Left colon (tissue), 2 donors: ENCODE measurements at regions not wholly inside any gene's neighbourhood (a gene's known extent, or its start where the extent isn't known, plus 50 kb on each side); places are given as distances from the start of the nearest gene placed in this dataset.

Experiments
- ATAC-seq: fragments of 200-7000 bp; cut with Tn5 transposase; one replicate; pipeline ENCODE4 v1.9.1; 2020; ENCODE audit warnings: mild to moderate bottlenecking, moderate library complexity
- DNase-seq, 2 donors: peaks; one replicate each; pipeline ENCODE4 v3.0.0-alpha.2; 2020
- intact Hi-C, 2 donors: fragments of 100-400 bp; cut with DNase I in 1 of 2; cut with micrococcal nuclease in 1 of 2; formaldehyde crosslinking; loops; one replicate each; pipeline versions ENCODE4 v1.11.2 to v1.14.0; 2022; cut with DNase I, micrococcal nuclease
- donor health status: DM: no; HTN: no; CAD: no.
- donor health status: DM: yes; HTN: yes; CAD: no.

DNA sequence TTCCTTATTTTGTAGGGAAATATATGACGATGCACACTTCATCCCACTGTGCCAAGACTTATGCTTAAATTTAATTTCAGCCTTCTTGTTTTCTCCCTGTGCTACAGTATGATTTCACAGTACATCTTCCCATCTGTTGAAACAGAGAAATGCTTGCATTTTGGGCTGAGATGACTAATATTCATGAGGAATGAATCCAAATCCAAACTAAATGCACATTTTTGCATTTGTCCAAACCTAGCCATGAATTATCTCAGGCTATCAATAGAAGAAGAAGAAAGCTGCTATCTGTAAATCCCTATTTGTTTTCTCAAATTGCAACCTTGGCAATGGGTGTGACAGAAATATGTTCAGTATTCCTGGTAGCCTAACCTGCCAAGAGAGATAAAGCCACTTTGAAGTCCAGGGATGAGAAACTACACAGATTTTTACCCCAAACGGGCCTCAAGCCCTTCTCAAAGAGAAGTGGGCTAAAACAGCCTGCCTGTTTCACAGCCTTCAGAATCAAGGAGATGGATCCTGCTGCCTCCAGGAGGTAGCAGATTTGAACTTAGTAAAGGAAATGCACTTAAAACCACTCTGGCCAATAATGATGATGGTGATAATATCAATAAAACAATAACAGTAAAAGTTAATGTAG, 306.9 kb upstream of the NT5C1B start:
- intact Hi-C loops: no loop called here
- ATAC-seq: no peak
- DNase-seq: no peak

DNA sequence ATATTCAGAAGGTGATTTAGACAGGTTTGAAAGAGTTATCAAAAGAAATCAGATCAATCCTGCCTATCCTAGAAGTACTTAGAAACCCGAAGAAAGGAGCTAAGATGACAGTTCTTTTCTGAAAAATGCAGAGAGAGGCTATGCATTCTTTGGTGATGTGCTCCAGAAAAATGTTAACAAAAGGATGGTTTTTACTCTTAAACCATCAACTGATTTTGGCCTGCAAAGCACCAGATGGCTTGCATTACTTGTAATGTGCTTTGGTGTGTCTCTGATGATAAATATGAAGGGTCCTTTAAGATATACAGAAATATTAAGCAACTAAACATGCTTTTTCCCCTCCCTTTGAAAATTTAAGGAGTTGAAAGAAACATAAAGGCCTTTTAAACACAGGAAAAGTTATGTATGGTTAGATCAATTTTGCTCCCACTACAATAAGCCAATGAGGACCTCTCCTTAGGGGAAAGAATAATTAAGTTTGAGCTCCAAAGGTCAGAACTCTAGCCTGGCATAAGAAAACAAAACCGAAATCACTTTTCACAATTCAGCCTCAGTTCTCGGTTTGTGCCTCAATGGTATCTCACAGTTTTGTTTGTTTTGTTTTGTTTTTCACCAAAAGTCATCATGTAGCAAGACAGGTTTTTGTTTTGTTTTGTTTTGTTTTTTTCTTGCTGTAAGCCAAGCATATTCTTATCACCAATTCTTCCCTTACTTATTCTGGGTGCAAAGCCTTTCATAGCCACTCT, 302.4 kb upstream of the NT5C1B start:
- intact Hi-C loops: no loop called here
- DNase-seq (no peak), ATAC-seq (no peak)

DNA sequence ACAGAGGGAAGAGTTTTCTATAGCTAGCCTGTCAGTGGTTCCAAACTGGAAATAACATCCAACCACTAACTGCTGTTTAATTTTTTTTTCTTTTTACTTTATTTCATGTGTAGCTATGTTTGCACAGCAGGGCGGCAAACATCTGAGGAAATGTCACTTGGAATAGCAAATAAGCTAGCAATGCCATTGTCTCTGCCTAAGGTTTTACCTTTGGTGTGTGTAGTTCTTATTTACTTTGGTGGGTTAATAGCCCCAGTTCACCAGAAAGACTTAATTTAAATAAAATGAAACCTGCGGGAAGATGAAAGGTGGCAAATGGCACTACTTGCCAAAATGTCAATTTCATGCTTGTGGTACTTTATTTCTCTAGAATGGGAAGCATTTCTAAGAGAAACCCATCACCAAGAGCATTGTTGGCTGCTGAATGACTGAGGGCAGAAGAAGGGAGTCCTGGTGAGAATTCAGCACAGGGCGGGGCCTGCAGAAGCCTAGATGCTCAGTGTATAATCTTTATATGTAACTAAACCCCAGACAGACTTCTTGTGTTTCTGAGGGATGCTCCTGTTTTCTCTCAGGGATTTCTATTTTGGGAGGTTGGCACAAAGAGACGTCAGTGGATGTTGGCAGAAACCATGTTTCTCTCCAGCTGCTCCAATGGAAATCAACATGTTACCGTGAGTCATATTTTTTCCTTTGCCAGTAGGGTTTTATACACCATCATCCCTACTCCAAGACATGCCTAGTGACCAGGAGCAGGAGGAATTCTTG, 300.4 kb upstream of the NT5C1B start:
- peak; percentile 34 for ATAC-seq

DNA sequence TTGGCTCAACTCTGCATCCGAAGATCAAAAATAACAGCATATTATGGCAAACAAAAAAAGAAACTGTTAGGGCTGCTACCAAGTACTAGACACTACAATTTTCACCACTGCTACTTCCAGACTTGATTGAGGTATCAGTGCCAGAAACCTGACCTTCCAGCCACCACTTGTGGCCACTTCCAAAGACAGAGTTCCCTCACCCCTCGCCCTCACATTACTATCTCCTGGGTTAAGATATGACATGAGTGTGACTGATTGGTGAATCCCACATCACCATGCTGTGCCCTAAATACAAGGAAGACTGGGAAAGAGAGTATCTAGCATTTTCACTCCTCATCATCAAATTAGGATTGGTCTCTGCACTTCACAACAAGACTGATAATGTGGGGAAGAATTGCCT, 296.1 kb upstream of the NT5C1B start:
- intact Hi-C loops: no loop called here
- ATAC-seq (no peak), DNase-seq (no peak)

More for the DNA sequence above, 300.4 kb upstream of the NT5C1B start:
- intact Hi-C loops: no loop called here
- no peak for DNase-seq

DNA sequence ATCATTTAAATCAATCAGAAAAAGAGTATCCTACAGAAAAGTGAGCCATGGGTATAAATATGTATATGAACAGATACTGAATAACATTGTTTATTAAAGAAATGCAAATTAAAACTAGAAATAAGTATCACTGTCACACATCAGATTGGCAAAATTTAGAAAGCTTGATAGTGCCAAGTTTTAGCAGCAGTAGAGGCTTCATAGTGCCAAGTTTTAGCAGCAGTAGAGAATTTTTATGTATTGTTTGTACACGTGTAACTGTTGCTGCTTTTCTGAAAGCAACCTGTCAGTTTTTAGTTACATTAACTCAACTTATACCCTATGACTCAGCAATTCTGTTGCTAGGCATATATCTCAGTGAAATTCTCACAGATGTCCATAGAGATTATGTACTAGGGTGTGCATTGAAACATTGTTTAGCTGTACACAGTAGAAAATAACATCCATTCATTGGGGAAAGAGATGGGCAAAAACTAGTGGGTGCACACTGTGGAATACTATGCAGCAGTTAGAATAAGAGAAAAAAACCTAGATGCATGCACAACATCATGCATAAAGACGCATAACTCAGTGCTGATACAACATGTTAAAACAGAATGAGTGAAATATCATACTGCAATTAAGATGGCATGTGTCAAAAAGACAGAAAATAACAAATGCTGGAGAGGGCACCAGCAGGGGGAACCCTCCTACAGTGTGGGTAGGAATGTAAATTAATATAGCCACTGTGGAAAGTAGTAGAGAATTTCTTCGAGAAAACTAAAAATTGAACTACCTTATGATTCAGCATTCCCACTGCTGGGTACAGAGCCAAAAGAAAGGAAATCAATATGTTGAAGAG, 294.5 kb upstream of the NT5C1B start:
- intact Hi-C loops: no loop called here
- ATAC-seq (no peak), DNase-seq (peak in 1 of 2 donors; percentile 38)

DNA sequence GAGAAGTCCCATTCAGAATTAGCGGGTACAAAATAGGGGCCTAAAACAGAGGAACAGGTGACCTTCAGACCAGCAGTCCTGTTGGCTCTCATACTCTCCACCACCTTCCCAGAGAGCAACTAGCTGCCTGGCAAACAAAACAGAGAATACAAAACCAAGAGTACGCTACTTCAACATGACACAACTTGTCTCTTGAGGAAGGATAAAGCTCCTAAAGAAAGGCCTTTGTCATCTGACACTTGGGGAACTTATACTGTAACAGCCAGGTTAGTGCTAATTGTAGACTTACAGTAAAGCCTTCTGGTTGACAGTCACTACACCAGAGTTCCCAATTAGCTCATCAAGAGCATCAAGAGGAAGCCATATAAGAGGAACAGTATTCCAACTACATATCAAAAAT, 282.1 kb upstream of the NT5C1B start:
- intact Hi-C loops: no loop called here
- ATAC-seq (no peak), DNase-seq (no peak)

DNA sequence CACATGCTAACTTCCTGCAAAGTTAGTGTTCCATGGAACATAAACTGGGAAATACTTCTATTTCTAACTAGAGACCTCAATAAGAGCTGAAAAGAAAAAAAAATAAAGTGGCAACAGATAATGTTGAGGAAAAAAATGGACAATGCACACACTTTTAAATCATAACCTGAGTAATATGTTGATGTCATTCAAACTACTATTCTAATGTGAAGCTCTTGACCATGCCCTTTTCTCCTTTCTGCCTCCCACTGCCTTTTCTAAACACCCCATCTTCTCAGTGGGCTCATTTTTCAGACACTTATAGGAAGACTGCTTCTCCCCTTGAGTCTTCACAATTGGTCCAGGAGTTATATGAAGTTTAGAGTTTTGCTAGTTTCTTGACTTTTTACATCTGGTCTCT, 280.9 kb upstream of the NT5C1B start:
- DNase-seq (no peak), ATAC-seq (no peak)
- intact Hi-C loops: no loop called here

DNA sequence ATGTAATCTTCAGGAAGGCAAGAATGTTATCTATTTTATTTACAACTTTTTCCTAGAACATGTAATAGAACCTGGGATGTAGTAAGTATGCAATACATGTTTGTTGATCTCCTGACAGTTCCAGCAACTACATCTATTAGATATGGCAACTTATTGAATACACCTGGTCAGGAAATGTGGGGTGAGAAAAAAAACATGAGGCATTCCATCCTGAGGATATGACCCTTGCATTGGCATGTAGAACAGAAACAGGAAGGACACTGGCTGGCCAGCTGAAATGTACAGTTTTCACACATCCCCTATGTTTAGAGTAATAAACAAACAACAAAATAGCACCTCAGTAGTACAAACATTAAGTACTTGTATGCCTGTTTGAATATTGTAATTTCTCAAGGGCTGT, 272.6 kb upstream of the NT5C1B start:
- intact Hi-C loops: no loop called here
- DNase-seq (no peak), ATAC-seq (no peak)

DNA sequence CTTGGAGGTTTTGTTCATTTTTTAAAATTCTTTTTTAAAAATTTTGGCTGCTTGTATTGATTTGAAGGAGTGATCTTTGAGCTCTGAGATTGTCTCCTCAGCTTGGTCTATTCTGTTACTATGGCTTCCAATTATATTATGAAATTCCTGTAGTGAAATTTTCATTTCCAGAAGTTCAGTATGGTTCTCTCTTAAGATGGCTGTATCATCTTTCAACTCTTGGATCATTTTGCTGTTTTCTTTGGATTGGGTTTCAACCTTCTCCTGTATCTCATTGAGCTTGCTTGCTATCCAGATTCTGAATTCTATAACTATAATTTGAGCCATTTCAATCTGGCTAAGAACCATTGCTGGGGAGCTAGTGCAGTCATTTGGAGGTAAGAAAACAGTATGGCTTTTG, 270.8 kb upstream of the NT5C1B start:
- ATAC-seq: no peak
- intact Hi-C loops: no loop called here

DNA sequence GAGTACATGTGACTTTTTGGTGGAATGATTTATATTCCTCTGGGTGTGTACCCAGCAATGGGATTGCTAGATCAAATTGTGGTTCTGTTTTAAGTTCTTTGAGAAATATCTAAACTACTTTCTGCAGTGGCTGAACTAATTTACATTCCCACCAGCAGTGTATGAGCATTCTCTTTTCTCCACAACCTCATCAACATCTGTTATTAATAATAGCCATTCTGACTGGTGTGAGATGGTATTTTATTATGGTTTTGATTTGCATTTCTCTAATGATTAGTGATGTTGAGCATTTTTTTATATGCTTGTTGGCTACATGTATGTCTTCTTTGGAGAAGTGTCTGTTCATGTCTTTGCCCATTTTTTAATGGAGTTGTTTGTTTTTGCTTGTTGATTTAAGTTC, 267.4 kb upstream of the NT5C1B start:
- ATAC-seq: no peak

More for the DNA sequence above, 270.8 kb upstream of the NT5C1B start:
- DNase-seq: no peak

DNA sequence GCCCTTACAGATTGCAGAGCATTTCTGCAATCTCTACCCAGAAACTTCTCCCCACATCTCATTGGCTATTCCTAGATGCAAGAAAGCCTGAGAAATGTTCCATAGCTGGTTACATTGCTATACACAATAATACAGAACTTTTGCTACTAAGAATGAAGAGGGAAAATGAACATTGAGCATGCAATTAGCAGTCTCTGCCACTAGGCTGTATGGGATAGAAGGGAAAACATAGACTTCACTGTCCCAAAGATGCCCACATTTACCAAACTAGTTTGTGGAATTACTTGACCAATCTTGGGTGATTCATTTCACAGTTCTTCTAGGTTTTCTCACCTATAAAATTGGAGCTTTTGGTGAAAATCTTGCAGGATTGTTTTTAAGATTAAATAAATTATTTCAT, 265.7 kb upstream of the NT5C1B start:
- DNase-seq (no peak), ATAC-seq (no peak)
- intact Hi-C loops: no loop called here

More for the DNA sequence above, 267.4 kb upstream of the NT5C1B start:
- no peak for DNase-seq
- intact Hi-C loops: no loop called here

DNA sequence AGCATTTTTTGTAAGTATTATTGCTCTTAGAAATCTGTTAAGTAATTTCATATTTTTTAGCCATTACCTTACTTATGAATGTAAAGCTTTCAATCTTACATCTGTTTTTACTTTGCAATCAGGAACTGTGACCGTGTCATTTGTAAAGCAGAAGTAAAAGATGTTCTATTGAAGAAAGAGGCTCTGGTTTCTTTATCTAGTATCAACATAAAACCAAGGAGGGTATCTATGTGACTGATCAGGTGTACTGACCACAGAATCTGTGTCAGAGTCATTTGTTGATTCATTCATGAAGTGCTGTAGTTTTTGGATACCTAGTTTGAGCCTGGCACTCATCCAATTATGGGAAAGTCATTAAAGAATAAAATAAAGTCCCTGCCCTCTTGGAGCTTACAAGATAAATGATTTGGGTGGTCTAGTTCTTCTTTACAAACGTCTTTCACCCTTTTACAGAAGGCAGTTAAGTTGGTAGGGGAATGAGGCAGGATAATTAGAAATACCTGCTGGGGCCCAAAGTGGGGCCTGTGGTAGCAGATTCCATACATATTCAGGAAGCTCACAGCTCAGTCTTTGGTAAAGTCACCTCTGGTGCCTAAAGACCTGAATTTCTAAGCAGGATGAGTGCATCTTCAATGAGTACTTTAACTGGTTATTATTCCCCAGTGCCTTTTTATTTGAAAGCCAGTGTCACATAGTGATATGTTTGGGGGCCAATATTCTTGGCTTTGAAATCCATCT, 260.6 kb upstream of the NT5C1B start:
- intact Hi-C loops: no loop called here
- DNase-seq (no peak), ATAC-seq (no peak)

DNA sequence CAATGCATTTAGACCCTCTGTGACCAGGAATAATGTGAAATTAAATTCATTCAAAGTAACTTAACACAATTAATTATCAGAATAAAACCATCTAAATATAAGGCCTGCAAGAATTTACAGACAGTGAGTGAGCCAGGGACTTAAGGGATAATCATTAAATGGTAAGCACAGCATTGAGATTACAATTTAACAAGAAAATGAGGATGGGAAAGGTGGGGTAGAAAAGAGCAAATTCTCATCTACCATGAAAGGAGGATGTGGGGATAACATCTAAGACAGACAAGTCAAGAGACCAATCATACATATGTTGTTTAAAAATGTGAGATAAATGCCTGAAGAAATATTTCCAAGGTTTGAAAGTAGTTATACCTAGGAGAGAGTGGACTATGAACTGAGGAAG, 259.3 kb upstream of the NT5C1B start:
- intact Hi-C loops: no loop called here
- DNase-seq (no peak), ATAC-seq (no peak)

DNA sequence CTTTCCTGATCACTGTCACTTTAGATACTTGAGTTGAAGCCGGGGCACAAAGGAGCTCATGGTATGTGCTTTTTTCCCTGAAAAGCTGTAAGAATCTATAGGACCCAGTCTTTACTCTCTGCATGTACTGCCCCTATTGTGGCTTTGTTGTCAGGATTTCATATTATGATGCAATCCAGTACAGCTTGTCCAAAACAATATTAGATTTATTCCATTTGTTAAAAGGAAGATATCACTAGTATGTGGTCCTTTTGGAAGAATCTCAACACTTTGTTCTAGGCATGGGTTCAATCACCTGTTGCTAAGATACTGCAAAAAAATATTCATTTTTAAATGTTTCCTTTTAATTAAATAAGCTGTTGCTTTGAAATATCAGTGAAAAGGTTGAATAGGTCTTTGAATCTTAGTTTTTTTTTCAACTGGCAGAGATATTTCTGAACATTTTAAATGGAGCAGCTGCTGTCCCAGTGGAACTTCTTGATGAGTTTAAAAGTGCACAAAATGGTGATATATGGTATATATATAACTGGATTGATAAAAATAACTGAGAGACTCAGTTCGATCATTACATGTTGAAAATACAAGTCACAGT, 256.6 kb upstream of the NT5C1B start:
- ATAC-seq: no peak
- DNase-seq: no peak
- intact Hi-C loops: no loop called here

DNA sequence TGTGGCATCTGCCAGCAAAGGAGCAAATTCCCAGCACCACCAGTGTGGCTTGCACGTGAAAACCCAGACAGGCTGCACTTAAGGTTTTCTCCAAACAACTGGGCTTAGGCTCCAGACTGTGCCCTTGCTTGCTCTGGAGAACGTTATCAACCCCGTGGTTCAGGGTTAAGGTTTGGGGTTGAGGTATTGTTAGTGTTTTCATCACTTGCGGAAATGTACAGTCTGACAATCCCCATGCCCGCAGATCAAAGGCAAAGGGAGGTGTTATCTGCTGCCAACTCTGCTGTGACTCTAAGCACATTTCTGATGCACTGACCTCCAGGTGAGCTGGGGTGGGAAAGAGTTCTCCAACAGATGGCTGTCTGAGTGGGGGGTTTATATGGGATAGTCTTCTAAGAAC, 253.5 kb upstream of the NT5C1B start:
- no peak for ATAC-seq
- no peak for DNase-seq
- intact Hi-C loops: no loop called here

DNA sequence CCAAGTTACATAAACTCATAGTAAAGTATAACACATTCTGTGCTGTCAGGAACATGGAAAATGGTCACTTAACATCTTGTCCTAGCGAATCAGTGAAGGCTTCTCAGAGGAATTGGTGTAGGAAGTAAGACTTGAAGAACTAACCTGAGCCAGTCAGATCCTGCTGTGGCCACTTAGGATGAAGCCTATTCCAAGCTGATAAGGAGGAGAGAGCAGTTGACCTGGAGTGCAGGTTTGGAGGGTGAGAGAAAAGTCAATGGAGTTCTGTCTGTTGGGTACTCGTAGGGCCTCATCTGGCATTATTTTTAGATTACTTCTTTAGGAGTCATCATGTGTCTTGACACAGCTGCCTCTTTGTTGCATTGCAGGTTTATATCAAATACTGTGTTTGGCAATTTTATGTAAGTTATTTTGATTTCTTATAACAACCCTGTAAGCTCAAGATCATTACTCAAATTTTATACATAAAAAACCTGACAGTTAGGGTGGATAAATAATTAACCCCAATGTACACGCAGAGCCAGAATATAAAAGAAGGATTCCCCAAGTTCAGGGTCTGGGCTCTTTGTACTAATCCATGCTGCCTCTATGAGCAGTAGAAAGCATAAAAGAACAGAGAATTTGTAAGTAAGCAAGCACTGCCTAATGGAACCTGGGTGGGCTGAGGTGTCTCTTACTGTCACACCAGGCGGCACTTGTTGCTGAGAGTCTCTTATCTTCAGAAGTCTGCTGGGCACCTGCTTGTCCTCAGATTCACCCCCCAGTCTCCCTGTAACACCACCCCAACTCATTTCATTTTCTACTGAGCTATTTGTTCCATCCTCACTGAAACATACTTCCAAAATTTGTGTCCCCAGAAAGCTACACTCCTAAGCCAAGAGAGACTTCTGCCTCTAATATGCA, 252.1 kb upstream of the NT5C1B start:
- peak; percentile 62 for ATAC-seq
- DNase-seq: no peak
- intact Hi-C loops: no loop called here

DNA sequence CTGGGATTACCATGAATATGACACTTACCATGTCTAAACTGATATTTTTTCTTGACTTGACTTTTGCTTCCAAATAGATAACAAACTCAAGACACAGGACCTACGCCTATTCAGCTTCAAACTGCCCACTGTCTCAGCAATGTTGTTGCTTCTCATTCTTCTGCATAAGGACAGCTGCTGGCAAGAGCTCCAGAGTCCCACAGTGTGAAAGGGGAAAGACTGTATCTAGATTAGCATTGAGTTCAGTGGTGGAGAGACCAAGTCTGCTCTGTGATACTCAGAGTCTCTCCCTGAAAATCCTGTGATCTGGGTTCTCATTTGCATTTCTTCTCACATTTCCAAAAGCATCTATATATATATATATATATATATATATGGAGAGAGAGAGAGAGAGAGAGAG, 247.9 kb upstream of the NT5C1B start:
- DNase-seq (no peak), ATAC-seq (no peak)
- intact Hi-C loops: no loop called here
